GM23338 (cell line): ENCODE measurements at regions not wholly inside any gene's neighbourhood (a gene's known extent, or its start where the extent isn't known, plus 50 kb on each side); places are given as distances from the start of the nearest gene placed in this dataset.
"Not testable (repeated sequence)": the region's sequence is repeated elsewhere in the genome, so short reads cannot be mapped to it uniquely, and the experiment has no call there.

Experiments
- ATAC-seq: fragments of 200-7000 bp; cut with Tn5 transposase; 3 replicates; pipeline ENCODE4 v1.9.1; 2020
- DNase-seq: peaks from one replicate; pipeline ENCODE4 v3.0.0-alpha.2; 2015; ENCODE audit warnings: low spot score
- H2AFZ ChIP-seq: fragments of 200-600 bp; sonication (generic); 2 replicates; pipeline ENCODE4 v1.8.0; 2016; ENCODE audit warnings: antibody characterized with exemption, mild to moderate bottlenecking, moderate library complexity
- H3F3A ChIP-seq: fragments of 200-600 bp; sonication (generic); replicated peaks from 2 replicates; pipeline ENCODE4 v1.8.0; 2017; ENCODE audit warnings: antibody characterized with exemption, mixed run types, low read depth
- H3K27ac ChIP-seq: fragments of 200-600 bp; sonication (generic); 2 replicates; pipeline ENCODE4 v1.6.1; 2016; ENCODE audit warnings: low read depth
- H3K27me3 ChIP-seq: fragments of 200-600 bp; sonication (generic); 2 replicates; pipeline ENCODE4 v1.8.0; 2016; ENCODE audit warnings: mild to moderate bottlenecking, mixed run types, moderate library complexity; ENCODE audit not compliant: insufficient read depth
- H3K36me3 ChIP-seq: fragments of 200-600 bp; sonication (generic); 2 replicates; pipeline ENCODE4 v1.8.0; 2016; ENCODE audit warnings: mild to moderate bottlenecking; ENCODE audit not compliant: insufficient read depth
- H3K4me1 ChIP-seq: fragments of 200-600 bp; sonication (generic); 2 replicates; pipeline ENCODE4 v1.8.0; 2016; ENCODE audit warnings: mild to moderate bottlenecking, moderate library complexity; ENCODE audit not compliant: insufficient read depth
- H3K4me2 ChIP-seq: fragments of 200-600 bp; sonication (generic); 2 replicates; pipeline ENCODE4 v1.7.1; 2017; ENCODE audit warnings: mixed run types
- H3K4me3 ChIP-seq: fragments of 200-600 bp; sonication (generic); 2 replicates; pipeline ENCODE4 v1.6.1; 2016; ENCODE audit warnings: mixed run types
- H3K79me2 ChIP-seq: fragments of 200-600 bp; sonication (generic); replicated peaks from 2 replicates; pipeline ENCODE4 v1.8.0; 2017; ENCODE audit warnings: mild to moderate bottlenecking; ENCODE audit not compliant: insufficient read depth
- H3K9me2 ChIP-seq: fragments of 200-600 bp; sonication (generic); 2 replicates; pipeline ENCODE4 v1.8.0; 2017; ENCODE audit not compliant: insufficient read depth
- H4K20me1 ChIP-seq: fragments of 200-600 bp; sonication (generic); replicated peaks from 2 replicates; pipeline ENCODE4 v1.8.0; 2017; ENCODE audit warnings: mild to moderate bottlenecking; ENCODE audit not compliant: insufficient read depth
- H3K27ac Mint-ChIP-seq: 2 replicates; pipeline ENCODE4 v1.8.0; 2020; ENCODE audit warnings: inconsistent platforms, mild to moderate bottlenecking, moderate library complexity, mixed read lengths
- H3K27me3 Mint-ChIP-seq: 3 replicates; pipeline ENCODE4 v1.8.0; 2022; ENCODE audit warnings: low read depth, mild to moderate bottlenecking, moderate library complexity, mixed read lengths, inconsistent platforms; ENCODE audit not compliant: insufficient read depth, poor library complexity
- H3K36me3 Mint-ChIP-seq: 3 replicates; pipeline ENCODE4 v1.8.0; 2021; ENCODE audit warnings: low read depth, mild to moderate bottlenecking, inconsistent platforms, moderate library complexity, mixed read lengths
- H3K4me1 Mint-ChIP-seq: 3 replicates; pipeline ENCODE4 v1.8.0; 2020; ENCODE audit warnings: mild to moderate bottlenecking, inconsistent platforms, mixed read lengths
- H3K4me3 Mint-ChIP-seq: 3 replicates; pipeline ENCODE4 v1.8.0; 2021; ENCODE audit warnings: moderate library complexity, mild to moderate bottlenecking, inconsistent platforms, mixed read lengths
- H3K9me3 Mint-ChIP-seq: 3 replicates; pipeline ENCODE4 v1.8.0; 2020; ENCODE audit warnings: moderate library complexity, mild to moderate bottlenecking, inconsistent platforms, mixed read lengths
- CREB1 ChIP-seq: fragments of 250-450 bp; sonication (Bioruptor Pico); IDR thresholded peaks from 2 replicates; pipeline ENCODE4 v1.5.0; 2020; ENCODE audit warnings: low read depth, mild to moderate bottlenecking, moderate library complexity
- CTCF ChIP-seq, 2 experiments: fragments of 200-600 bp in 1 of 2; sonication (generic) in 1 of 2; conservative IDR thresholded peaks; 2 replicates each; pipeline versions ENCODE4 v1.5.1 to v1.6.1; 2016 to 2017; ENCODE audit warnings: antibody characterized with exemption in 2 of 2, low read depth in 2 of 2, mild to moderate bottlenecking in 2 of 2, moderate library complexity in 1 of 2
- EZH2phosphoT487 ChIP-seq: fragments of 200-600 bp; sonication (generic); IDR thresholded peaks from one replicate; pipeline ENCODE4 v1.8.1; 2018; ENCODE audit warnings: antibody characterized with exemption; ENCODE audit not compliant: unreplicated experiment
- NANOG ChIP-seq: IDR thresholded peaks from 2 replicates; pipeline ENCODE4 v1.6.1; 2016; ENCODE audit warnings: antibody characterized with exemption, borderline replicate concordance
- POLR2AphosphoS5 ChIP-seq: IDR thresholded peaks from 2 replicates; pipeline ENCODE4 v1.6.1; 2016; ENCODE audit warnings: antibody characterized with exemption, low read depth
- STAT1 ChIP-seq: IDR thresholded peaks from one replicate; pipeline ENCODE4 v1.6.1; 2016; ENCODE audit warnings: antibody characterized with exemption; ENCODE audit not compliant: unreplicated experiment
- ZNF114 ChIP-seq: fragments of 250-450 bp; sonication (Bioruptor Pico); IDR thresholded peaks from 2 replicates; pipeline ENCODE4 v1.5.0; 2020; ENCODE audit warnings: mild to moderate bottlenecking, moderate library complexity
- ZNF331 ChIP-seq: fragments of 250-450 bp; sonication (Bioruptor Pico); IDR thresholded peaks from 2 replicates; pipeline ENCODE4 v1.5.0; 2020; ENCODE audit warnings: low read depth, mild to moderate bottlenecking, moderate library complexity
- TF ChIP-seq, protein P1 (sequence below): IDR thresholded peaks from one replicate; pipeline ENCODE4 v1.6.1; 2018; ENCODE audit warnings: antibody characterized with exemption; ENCODE audit not compliant: unreplicated experiment
- TF ChIP-seq, protein P2 (sequence below): fragments of 250-450 bp; sonication (Bioruptor Pico); IDR thresholded peaks from 2 replicates; pipeline ENCODE4 v1.5.0; 2020; ENCODE audit warnings: mild to moderate bottlenecking, moderate library complexity

DNA sequence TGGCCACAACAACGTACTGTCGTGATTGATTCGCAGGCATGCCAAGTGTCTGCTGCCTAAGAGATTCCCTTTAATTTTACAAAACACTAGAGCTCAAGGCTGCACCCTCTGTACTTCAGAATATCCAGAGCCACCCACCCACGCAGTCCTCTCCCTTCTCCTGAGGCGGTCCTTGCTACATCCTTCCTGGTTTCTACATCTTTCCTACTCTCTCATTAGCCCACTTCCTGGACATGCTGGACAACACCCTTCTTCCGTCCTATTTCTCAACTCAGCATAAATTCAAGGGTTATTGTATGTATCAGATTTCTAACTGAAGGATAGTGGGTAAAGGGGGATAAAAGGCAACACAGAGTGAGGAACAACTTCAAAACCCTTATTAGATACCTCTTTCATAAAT lies 148.4 kb upstream of the MAP3K1 start (continued):
- TF ChIP-seq, protein P1, sequence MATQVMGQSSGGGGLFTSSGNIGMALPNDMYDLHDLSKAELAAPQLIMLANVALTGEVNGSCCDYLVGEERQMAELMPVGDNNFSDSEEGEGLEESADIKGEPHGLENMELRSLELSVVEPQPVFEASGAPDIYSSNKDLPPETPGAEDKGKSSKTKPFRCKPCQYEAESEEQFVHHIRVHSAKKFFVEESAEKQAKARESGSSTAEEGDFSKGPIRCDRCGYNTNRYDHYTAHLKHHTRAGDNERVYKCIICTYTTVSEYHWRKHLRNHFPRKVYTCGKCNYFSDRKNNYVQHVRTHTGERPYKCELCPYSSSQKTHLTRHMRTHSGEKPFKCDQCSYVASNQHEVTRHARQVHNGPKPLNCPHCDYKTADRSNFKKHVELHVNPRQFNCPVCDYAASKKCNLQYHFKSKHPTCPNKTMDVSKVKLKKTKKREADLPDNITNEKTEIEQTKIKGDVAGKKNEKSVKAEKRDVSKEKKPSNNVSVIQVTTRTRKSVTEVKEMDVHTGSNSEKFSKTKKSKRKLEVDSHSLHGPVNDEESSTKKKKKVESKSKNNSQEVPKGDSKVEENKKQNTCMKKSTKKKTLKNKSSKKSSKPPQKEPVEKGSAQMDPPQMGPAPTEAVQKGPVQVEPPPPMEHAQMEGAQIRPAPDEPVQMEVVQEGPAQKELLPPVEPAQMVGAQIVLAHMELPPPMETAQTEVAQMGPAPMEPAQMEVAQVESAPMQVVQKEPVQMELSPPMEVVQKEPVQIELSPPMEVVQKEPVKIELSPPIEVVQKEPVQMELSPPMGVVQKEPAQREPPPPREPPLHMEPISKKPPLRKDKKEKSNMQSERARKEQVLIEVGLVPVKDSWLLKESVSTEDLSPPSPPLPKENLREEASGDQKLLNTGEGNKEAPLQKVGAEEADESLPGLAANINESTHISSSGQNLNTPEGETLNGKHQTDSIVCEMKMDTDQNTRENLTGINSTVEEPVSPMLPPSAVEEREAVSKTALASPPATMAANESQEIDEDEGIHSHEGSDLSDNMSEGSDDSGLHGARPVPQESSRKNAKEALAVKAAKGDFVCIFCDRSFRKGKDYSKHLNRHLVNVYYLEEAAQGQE, result no peak

- H4K20me1 ChIP-seq, DNase-seq, H3K27ac Mint-ChIP-seq, H3K4me2 ChIP-seq, H3K9me2 ChIP-seq, ATAC-seq, H3K79me2 ChIP-seq, H3K36me3 Mint-ChIP-seq, H3K27me3 ChIP-seq, H3K27ac ChIP-seq, H2AFZ ChIP-seq, H3K4me3 ChIP-seq, H3F3A ChIP-seq, H3K36me3 ChIP-seq, H3K27me3 Mint-ChIP-seq, H3K9me3 Mint-ChIP-seq, H3K4me3 Mint-ChIP-seq: not testable (repeated sequence)
- H3K4me1 ChIP-seq, result peaks cover 27% of the 10 kb centered on the region
- peaks cover 32% of the 10 kb centered on the region for H3K4me1 Mint-ChIP-seq
Measured at GRCh38 chr5:56665117-56665516, 150.2 kb upstream of the MAP3K1 start.

GRCh38 chr5:56664025-56664424 lies 151.3 kb upstream of the MAP3K1 start:
- no peaks in the 10 kb centered on the region for H4K20me1 ChIP-seq
- Mint-ChIP-seq H3K27ac (no peak overlapping the region), H3K27me3 (peaks cover 5% of the 10 kb centered on the region), H3K4me3 (no peak overlapping the region), H3K36me3 (no peaks in the 10 kb centered on the region; the same call in 2 of the 3 replicates), H3K9me3 (no peaks in the 10 kb centered on the region), H3K4me1 (peaks cover 21% of the 10 kb centered on the region)
- H3K4me1 ChIP-seq, result peaks cover 18% of the 10 kb centered on the region
- no peak overlapping the region for H3K4me3 ChIP-seq
- H3K4me2 ChIP-seq, result 0 out of 2 replicates have a peak overlapping the region, but pooled peaks have one; percentile 46
- H3K9me2 ChIP-seq, result 0 out of 2 replicates have a peak, but pooled peaks cover 7% of the 10 kb centered on the region
- H3K27me3 ChIP-seq, result no peaks in the 10 kb centered on the region
- no peaks in the 10 kb centered on the region for H3K36me3 ChIP-seq
- no peaks in the 10 kb centered on the region for H3F3A ChIP-seq
- ATAC-seq (no peak), DNase-seq (no peak)
- no peaks in the 10 kb centered on the region for H3K79me2 ChIP-seq
- H2AFZ ChIP-seq, result no peak overlapping the region
- H3K27ac ChIP-seq, result no peak overlapping the region
- TF ChIP-seq CREB1, result no peak
- no peak for TF ChIP-seq EZH2phosphoT487
- TF ChIP-seq POLR2AphosphoS5, result no peak
- no peak for TF ChIP-seq ZNF114 (CRISPR knock-in tag)
- no peak for TF ChIP-seq CTCF (conservative IDR thresholded peaks at IDR 0.05; ENCODE audit: low read depth in 2 of 2)
- TF ChIP-seq STAT1, result no peak
- TF ChIP-seq, protein P2, sequence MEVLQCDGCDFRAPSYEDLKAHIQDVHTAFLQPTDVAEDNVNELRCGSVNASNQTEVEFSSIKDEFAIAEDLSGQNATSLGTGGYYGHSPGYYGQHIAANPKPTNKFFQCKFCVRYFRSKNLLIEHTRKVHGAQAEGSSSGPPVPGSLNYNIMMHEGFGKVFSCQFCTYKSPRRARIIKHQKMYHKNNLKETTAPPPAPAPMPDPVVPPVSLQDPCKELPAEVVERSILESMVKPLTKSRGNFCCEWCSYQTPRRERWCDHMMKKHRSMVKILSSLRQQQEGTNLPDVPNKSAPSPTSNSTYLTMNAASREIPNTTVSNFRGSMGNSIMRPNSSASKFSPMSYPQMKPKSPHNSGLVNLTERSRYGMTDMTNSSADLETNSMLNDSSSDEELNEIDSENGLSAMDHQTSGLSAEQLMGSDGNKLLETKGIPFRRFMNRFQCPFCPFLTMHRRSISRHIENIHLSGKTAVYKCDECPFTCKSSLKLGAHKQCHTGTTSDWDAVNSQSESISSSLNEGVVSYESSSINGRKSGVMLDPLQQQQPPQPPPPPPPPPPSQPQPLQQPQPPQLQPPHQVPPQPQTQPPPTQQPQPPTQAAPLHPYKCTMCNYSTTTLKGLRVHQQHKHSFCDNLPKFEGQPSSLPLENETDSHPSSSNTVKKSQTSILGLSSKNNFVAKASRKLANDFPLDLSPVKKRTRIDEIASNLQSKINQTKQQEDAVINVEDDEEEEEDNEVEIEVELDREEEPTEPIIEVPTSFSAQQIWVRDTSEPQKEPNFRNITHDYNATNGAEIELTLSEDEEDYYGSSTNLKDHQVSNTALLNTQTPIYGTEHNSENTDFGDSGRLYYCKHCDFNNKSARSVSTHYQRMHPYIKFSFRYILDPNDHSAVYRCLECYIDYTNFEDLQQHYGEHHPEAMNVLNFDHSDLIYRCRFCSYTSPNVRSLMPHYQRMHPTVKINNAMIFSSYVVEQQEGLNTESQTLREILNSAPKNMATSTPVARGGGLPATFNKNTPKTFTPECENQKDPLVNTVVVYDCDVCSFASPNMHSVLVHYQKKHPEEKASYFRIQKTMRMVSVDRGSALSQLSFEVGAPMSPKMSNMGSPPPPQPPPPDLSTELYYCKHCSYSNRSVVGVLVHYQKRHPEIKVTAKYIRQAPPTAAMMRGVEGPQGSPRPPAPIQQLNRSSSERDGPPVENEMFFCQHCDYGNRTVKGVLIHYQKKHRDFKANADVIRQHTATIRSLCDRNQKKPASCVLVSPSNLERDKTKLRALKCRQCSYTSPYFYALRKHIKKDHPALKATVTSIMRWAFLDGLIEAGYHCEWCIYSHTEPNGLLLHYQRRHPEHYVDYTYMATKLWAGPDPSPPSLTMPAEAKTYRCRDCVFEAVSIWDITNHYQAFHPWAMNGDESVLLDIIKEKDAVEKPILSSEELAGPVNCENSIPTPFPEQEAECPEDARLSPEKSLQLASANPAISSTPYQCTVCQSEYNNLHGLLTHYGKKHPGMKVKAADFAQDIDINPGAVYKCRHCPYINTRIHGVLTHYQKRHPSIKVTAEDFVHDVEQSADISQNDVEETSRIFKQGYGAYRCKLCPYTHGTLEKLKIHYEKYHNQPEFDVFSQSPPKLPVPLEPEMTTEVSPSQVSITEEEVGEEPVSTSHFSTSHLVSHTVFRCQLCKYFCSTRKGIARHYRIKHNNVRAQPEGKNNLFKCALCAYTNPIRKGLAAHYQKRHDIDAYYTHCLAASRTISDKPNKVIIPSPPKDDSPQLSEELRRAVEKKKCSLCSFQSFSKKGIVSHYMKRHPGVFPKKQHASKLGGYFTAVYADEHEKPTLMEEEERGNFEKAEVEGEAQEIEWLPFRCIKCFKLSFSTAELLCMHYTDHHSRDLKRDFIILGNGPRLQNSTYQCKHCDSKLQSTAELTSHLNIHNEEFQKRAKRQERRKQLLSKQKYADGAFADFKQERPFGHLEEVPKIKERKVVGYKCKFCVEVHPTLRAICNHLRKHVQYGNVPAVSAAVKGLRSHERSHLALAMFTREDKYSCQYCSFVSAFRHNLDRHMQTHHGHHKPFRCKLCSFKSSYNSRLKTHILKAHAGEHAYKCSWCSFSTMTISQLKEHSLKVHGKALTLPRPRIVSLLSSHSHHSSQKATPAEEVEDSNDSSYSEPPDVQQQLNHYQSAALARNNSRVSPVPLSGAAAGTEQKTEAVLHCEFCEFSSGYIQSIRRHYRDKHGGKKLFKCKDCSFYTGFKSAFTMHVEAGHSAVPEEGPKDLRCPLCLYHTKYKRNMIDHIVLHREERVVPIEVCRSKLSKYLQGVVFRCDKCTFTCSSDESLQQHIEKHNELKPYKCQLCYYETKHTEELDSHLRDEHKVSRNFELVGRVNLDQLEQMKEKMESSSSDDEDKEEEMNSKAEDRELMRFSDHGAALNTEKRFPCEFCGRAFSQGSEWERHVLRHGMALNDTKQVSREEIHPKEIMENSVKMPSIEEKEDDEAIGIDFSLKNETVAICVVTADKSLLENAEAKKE, result no peak
- no peak for TF ChIP-seq NANOG
- no peak for TF ChIP-seq ZNF331 (CRISPR knock-in tag)
